GM12891 (cell line): ENCODE measurements at regions not wholly inside any gene's neighbourhood (a gene's known extent, or its start where the extent isn't known, plus 50 kb on each side); places are given as distances from the start of the nearest gene placed in this dataset.

Experiments used
- POLR2A ChIP-seq: IDR thresholded peaks from 2 replicates; pipeline ENCODE4 v1.6.1; 2011; ENCODE audit warnings: low read depth, low read length, control low read depth
- SPI1 ChIP-seq: IDR thresholded peaks from 2 replicates; pipeline ENCODE4 v1.6.1; 2011; ENCODE audit warnings: low read depth, low read length, control low read depth

GRCh38 chr10:117685431-117685830 lies 142.9 kb downstream of the EMX2 start:
- no peak for TF ChIP-seq POLR2A
- TF ChIP-seq SPI1, result no peak
